ENCODE measurements at regions not wholly inside any gene's neighbourhood (a gene's known extent, or its start where the extent isn't known, plus 50 kb on each side); places are given as distances from the start of the nearest gene placed in this dataset.

DNA sequence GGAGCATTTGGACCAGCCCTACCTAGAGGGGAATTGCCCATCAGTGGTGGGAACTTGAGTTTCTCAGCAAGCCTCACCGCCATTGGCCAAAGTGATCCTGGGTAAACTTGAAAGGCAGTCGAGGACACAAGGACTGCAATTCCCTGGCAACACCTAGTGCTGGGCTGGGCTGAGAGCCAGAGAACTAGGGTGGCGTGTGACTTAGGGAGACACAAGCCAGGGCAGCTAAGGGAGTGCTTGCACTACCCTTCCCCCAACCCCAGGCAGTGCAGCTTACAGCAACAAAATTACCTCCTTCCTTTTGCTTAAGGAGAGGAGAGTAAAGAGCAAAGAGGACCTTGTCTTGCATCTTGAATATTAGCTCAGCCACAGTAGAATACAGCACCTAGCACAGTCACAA is 176.9 kb upstream of the PRMT6 start:
- no peak for DNase-seq (ENCODE audit: low read depth in 4 of 4, low spot score in 3 of 4)

DNA sequence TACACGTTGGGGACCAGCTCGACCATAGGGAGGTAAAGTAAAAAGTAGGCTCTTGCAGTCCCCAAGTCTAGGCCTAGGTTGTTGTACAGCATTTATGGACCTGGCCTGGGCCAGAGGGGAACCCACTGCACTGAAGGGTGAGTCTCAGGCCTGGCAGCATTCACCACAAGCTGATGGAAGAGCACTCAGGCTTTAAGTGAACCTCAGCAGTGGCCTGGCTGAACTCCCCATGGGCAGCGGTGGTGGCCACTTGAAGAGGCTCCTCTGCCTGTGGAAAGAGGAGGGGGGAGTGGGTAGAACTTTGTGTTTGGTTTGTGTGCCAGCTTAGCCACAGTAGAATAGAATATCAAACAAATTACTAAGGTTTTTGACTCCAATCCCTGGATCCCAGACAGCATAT is 176.2 kb upstream of the PRMT6 start:
- DNase-seq (ENCODE audit: low read depth in 4 of 4, low spot score in 3 of 4): no peak

DNA sequence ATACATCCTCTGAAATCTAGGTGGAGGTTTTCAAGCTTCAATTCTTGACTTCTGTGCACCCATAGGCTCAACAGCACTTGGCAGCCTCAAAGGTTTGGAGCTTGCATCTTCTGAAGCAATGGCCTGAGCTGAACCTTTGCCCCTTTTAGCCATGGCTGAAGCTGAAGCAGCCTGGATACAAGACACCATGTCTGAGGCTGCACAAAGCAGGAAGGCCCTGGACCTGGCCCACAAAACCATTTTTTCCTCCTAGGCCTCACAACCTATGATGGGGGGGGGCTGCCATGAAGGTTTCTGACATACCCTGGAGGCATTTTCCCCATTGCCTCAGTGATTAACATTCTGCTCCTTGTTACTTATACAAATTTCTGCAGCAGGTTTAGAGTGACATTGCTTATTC is 173.3 kb upstream of the PRMT6 start:
- no peak for DNase-seq (ENCODE audit: low read depth in 4 of 4, low spot score in 3 of 4)

DNA sequence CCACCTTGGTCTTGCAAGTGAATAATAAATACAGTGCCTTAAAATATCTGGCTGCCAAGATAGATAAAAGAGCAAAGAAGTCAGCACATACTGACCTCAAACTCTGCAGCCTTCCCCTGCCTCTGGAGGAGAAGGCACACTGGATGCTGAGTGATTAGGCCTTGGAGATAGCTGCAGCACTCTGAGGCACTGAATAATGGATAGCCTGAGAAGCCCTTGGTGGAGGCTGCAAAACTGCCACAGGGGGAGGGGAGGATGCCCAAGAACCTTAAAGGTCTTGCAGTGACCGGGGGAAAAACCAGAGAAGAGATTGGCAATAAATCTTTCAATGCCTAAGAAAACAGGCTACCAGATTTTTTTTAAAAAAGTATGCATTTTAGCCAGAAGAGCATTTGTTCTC is 167.4 kb upstream of the PRMT6 start:
- no peak for DNase-seq (ENCODE audit: low read depth in 4 of 4, low spot score in 3 of 4)

GRCh38 chr1:106889583-106889982 is 166.9 kb upstream of the PRMT6 start:
- DNase-seq (ENCODE audit: low read depth in 4 of 4, low spot score in 3 of 4): no peak

DNA sequence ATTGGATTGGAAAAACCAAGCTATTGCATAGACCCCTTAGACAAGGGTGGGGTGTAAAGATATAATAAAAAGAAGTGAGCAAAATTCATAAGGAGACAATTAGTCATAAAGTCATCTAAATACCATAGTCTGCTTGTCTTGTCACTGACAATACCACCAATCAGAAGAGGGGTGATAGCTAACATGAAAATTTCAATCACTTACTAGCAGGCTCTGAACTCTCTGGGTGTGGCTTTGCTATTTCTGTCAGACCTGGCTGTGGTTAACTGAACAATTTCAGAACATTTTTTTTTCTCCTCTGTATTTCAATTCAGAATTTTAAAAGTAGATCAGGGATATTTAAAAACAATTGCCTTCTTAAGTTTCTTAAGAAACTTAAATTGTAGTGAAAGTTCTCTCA is 158.5 kb upstream of the PRMT6 start:
- DNase-seq (ENCODE audit: low read depth in 4 of 4, low spot score in 3 of 4): no peak

DNA sequence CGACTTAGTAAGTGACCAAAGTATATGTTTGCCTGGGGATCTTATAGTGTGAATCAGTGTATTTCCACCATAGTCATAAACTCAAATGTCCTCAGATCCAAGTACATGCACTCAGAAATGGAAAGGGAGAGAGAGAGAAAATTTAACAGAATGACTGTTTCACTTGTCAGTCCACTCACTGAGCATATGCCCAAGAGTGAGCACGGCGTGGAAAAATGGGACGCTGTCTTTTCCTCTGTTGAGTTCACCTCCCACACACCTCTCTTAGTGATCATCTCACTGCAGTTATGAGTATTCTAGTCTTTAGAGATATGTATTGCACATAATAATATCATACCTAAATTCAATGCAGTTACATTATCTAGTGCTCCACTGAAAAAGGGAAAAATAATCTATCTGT is 156.8 kb upstream of the PRMT6 start:
- DNase-seq (ENCODE audit: low read depth in 4 of 4, low spot score in 3 of 4): no peak

DNA sequence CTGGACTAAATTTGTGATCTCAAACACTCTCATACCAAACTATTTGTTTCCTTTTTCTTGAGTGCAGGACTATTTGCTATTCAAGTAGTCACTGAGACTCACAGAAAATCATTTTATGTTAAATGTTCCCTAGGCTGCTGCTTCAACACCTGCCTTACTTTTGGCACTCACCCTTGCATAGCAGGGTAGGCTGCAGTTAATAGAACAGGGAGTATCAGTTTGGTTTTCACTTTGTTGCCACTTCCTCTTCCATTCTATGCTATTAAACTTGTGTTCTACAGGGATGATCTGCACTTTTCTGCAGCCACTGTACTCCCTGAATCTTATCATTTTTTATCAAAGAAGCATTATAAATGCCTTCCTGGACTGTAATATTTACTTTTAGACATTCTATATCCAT is 148.7 kb upstream of the PRMT6 start:
- no peak for DNase-seq (ENCODE audit: low read depth in 4 of 4, low spot score in 3 of 4)

DNA sequence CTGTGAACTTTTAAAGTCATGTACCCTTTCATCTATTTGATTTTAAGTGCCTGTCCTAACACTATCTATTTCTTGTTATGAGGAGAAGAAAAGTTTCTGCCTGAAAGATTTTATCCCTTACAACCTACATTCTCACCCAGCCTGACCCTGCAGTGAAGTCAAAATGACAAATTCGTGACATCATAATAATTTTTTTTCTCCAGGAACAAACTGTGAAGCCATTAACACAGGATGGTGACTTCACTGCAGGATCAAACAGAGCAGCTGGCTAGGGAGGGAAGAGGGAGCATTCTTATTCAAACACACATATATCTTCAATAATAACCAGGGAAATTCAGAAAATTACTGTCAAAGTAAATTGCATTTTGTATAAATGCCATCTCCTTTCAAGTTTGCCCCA is 147.8 kb upstream of the PRMT6 start:
- DNase-seq (ENCODE audit: low read depth in 4 of 4, low spot score in 3 of 4): no peak

DNA sequence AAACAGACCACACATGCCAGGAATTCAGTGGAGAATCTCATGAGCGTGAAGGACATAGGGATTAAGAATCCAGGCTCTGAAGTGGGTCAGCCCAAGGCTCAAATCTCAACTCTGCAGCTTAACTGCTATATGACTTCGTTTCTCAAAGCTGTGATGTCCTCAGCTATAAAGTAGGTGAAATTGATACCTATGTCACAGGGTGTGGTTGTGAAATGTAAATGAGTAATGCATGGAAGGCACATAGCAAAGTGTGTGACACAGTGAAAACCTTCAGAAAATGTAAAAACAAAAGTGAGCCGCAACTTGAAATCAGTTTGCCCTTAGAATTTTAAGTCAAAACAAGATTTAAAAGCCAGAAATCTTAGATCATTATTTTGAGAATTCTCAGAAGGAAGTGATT is 145.7 kb upstream of the PRMT6 start:
- DNase-seq (ENCODE audit: low read depth in 4 of 4, low spot score in 3 of 4): no peak

- no peak for DNase-seq (ENCODE audit: low read depth in 4 of 4, low spot score in 3 of 4)
Measured at GRCh38 chr1:106912131-106912530, 144.3 kb upstream of the PRMT6 start.

DNA sequence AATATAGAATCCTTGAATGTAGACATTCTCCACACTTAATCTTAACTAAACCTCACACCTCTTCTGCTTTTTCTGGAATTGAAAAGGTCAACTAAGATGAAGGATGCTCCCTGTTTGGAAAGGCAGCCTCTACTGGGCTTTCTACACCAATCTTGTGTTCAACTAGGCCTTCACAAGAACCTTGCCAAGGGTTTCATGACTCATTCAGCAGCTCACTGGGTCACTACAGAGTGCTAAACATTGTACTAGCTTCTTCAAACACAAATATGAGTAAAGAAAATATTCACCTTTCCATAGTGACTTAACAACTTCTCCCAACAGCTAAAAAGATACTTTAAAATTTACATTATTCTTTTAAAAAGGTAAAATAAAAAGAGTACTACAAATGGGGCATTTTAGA is 135.3 kb upstream of the PRMT6 start:
- no peak for DNase-seq (ENCODE audit: low read depth in 4 of 4, low spot score in 3 of 4)

DNA sequence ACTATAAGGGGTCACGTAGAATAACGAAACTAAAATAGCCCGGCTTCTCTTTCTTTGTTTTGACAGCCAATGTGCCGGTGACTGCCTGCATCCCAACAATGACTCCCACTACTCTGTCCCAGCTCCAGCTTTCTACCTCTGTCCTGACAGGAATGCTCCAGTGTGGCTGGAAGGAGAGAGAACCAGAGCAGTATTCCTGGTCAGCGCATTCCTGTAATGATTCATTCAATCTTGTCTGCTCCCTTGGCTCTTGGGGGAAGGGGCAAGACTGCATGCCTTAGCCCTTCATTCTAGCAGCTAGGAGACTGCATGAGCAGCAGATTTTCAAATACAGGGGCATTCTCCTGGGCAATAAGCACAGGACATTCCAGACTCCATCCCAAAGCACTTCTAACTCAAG is 132.1 kb upstream of the PRMT6 start:
- peak in 1 of 4 donors; percentile 22 for DNase-seq (ENCODE audit: low read depth in 4 of 4, low spot score in 3 of 4)

- no peak for DNase-seq (ENCODE audit: low read depth in 4 of 4, low spot score in 3 of 4)
Measured at GRCh38 chr1:106925750-106926149, 130.7 kb upstream of the PRMT6 start.

GRCh38 chr1:106926803-106927582 is 129.5 kb upstream of the PRMT6 start:
- no peak for DNase-seq (ENCODE audit: low read depth in 4 of 4, low spot score in 3 of 4)

- no peak for DNase-seq (ENCODE audit: low read depth in 4 of 4, low spot score in 3 of 4)
Measured at GRCh38 chr1:106937104-106937503, 119.4 kb upstream of the PRMT6 start.

DNA sequence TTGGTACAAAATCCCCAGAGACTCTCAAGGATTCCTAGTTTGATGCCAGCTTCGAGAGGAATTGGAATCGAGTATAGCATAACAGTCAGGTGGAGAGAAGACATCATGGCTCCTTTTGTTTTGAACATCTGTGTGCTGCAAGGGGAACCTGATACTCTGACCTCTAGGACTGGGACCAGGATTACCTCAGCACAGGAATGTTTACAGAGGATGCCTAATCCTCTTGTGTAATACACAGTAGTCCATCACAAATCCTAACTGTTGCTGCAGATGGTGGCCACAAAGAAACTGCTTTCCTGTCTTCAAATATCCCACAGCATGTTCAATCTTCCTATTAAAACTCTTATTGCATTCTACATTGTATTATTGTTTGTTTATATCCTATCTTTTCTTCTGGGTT is 111.8 kb upstream of the PRMT6 start:
- DNase-seq (ENCODE audit: low read depth in 4 of 4, low spot score in 3 of 4): no peak

- DNase-seq (ENCODE audit: low read depth in 4 of 4, low spot score in 3 of 4): no peak
Measured at GRCh38 chr1:106952776-106953175, 103.7 kb upstream of the PRMT6 start.

DNA sequence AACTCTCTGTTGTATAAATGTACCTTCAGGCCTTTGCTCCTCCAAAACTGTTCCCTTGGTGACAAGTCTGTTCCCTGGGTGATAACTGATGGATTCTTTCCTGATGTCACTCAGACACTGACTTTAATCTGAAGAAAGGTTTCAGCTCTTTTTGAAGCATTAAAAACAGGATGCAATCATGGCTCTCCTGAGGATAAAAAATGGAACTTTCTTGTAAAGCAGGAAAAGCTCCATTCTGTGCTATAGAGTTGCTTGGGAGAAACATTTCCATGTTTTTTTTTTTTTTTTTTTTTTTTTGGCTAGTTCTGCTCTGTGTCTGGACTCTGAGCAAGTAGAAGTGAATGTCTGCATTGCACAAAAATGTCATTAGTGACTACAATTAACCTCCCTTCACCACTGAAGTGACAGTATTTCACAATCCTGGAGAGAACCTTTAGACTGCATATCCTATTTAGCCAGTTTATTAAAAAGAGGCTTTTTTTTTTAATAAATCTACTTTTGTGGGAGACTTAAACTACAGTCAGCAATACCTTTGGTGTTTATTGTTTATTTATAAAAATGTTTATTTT is 101.7 kb upstream of the PRMT6 start:
- DNase-seq (ENCODE audit: low read depth in 4 of 4, low spot score in 3 of 4): no peak

DNA sequence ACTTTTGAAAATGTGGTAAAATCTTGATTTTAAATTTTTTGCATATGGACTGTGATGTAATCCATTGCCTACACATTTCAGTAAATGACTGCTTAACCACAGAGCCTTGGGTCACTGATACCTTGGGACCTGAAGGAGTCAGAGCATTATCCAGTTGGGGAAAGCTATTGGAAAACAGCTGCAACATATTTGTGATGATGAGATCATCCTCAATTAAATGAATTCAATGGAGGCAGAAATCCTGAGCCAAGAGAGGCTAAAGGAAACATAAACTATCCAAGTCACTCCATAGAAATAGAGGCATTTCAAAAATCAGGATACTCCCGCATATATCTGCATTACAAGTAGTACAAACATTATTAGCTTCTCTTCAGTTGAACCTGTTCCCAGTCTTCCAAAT is 99.8 kb upstream of the PRMT6 start:
- DNase-seq (ENCODE audit: low read depth in 4 of 4, low spot score in 3 of 4): no peak

DNA sequence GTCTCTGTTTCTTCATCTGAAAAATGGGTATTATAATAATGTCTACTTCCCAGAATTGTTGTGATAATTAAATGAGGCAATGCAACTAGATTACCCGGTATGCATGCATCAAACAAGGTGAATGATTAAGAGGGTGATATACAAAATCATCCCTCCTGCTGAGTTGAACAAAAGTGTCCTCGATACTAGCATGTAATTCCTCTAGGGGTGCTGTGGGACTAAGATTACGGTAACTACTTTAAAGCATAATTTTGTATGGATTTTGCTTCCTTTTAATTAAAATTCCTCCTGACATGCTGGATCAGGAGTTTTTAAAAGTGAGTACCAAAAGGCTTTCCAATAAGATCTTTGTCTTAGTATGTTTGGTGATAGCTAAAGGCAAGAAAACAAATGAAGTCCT is 98.7 kb upstream of the PRMT6 start:
- no peak for DNase-seq (ENCODE audit: low read depth in 4 of 4, low spot score in 3 of 4)

- no peak for DNase-seq (ENCODE audit: low read depth in 4 of 4, low spot score in 3 of 4)
Measured at GRCh38 chr1:106960412-106960811, 96.1 kb upstream of the PRMT6 start.

DNA sequence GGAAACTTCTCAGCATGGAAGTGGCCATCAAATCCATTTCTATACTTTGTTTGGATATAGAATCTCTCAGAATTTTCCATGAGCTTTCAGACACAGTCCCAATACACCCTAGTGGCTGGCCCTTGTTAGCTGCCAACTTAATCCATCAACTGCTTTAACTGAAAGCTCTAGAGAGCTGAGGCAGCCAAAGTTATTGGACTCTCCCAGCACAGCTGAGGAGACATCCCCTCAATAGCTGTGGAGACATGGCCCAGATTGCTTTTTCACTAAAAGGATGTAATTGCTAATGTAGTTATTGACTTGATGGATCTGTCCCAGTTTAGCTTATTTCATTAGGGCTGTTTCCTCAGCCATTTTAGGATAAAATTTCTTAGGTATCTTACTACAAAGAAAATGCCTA is 94.8 kb upstream of the PRMT6 start:
- DNase-seq (ENCODE audit: low read depth in 4 of 4, low spot score in 3 of 4): no peak

All from left renal pelvis (tissue), 4 donors.